HG03439 (cell line): ENCODE measurements at regions not wholly inside any gene's neighbourhood (a gene's known extent, or its start where the extent isn't known, plus 50 kb on each side); places are given as distances from the start of the nearest gene placed in this dataset.
"Not testable (repeated sequence)": the region's sequence is repeated elsewhere in the genome, so short reads cannot be mapped to it uniquely, and the experiment has no call there.

ENCODE experiments used
- ATAC-seq: cut with Tn5 transposase; IDR thresholded peaks from one replicate; pipeline ENCODE4 v1.9.1; 2021; ENCODE audit warnings: mild to moderate bottlenecking, moderate library complexity; ENCODE audit not compliant: unreplicated experiment

GRCh38 chr13:48806522-48806921 lies 152.8 kb downstream of the CYSLTR2 start:
- no peak for ATAC-seq

- no peak for ATAC-seq
Measured at GRCh38 chr13:48808683-48809082, 155.0 kb downstream of the CYSLTR2 start.

GRCh38 chr13:48810013-48810412 lies 156.3 kb downstream of the CYSLTR2 start:
- ATAC-seq: no peak

- ATAC-seq: no peak
Measured at GRCh38 chr13:48813518-48813917, 159.8 kb downstream of the CYSLTR2 start.

- ATAC-seq: no peak
Measured at GRCh38 chr13:48816700-48817099, 159.0 kb upstream of the FNDC3A start.

- no peak for ATAC-seq
Measured at GRCh38 chr13:48817166-48817802, 158.4 kb upstream of the FNDC3A start.

GRCh38 chr13:48818495-48819356 lies 157.0 kb upstream of the FNDC3A start:
- ATAC-seq: no peak

- ATAC-seq: no peak
Measured at GRCh38 chr13:48819376-48819775, 156.3 kb upstream of the FNDC3A start.

- ATAC-seq: no peak
Measured at GRCh38 chr13:48819899-48820298, 155.8 kb upstream of the FNDC3A start.

- not testable (repeated sequence) for ATAC-seq
Measured at GRCh38 chr13:48823526-48823925, 152.2 kb upstream of the FNDC3A start.

- ATAC-seq: no peak
Measured at GRCh38 chr13:48826039-48826438, 149.7 kb upstream of the FNDC3A start.

- ATAC-seq: not testable (repeated sequence)
Measured at GRCh38 chr13:48826922-48827454, 148.7 kb upstream of the FNDC3A start.

- no peak for ATAC-seq
Measured at GRCh38 chr13:48827709-48828108, 148.0 kb upstream of the FNDC3A start.

- no peak for ATAC-seq
Measured at GRCh38 chr13:48828962-48829411, 146.7 kb upstream of the FNDC3A start.

GRCh38 chr13:48829536-48829935 lies 146.2 kb upstream of the FNDC3A start:
- ATAC-seq: no peak

- ATAC-seq: no peak
Measured at GRCh38 chr13:48831248-48831647, 144.5 kb upstream of the FNDC3A start.

- no peak for ATAC-seq
Measured at GRCh38 chr13:48833412-48833811, 142.3 kb upstream of the FNDC3A start.

- not testable (repeated sequence) for ATAC-seq
Measured at GRCh38 chr13:48835326-48835725, 140.4 kb upstream of the FNDC3A start.

- no peak for ATAC-seq
Measured at GRCh38 chr13:48838193-48838973, 137.3 kb upstream of the FNDC3A start.

- no peak for ATAC-seq
Measured at GRCh38 chr13:48839171-48839570, 136.5 kb upstream of the FNDC3A start.

- no peak for ATAC-seq
Measured at GRCh38 chr13:48840366-48840765, 135.3 kb upstream of the FNDC3A start.
